Transverse colon (tissue), 4 donors: ENCODE measurements at regions not wholly inside any gene's neighbourhood (a gene's known extent, or its start where the extent isn't known, plus 50 kb on each side); places are given as distances from the start of the nearest gene placed in this dataset.

ENCODE experiments used
- DNase-seq: peaks from one replicate; pipeline ENCODE4 v3.0.0-alpha.2; 2019
- H3K27ac ChIP-seq, 4 donors: fragments of 200-600 bp; sonication (generic); 2 replicates each; pipeline ENCODE4 v1.5.1; 2016 to 2018; ENCODE audit warnings: inconsistent platforms in 4 of 4
- H3K27me3 ChIP-seq: fragments of 200-600 bp; sonication (generic); 2 replicates; pipeline ENCODE4 v1.5.1; 2017; ENCODE audit warnings: inconsistent platforms
- H3K36me3 ChIP-seq, 4 donors: fragments of 200-600 bp; sonication (generic); 2 replicates each; pipeline ENCODE4 v1.5.1; 2017 to 2019; ENCODE audit warnings: inconsistent platforms in 4 of 4
- H3K4me1 ChIP-seq, 4 donors: fragments of 200-600 bp; sonication (generic); 2 replicates each; pipeline ENCODE4 v1.5.1; 2017 to 2020; ENCODE audit warnings: inconsistent platforms in 4 of 4
- H3K4me3 ChIP-seq, 4 donors: fragments of 200-600 bp; sonication (generic); 1 replicate in 1 of 4; 2 replicates in 3 of 4; pipeline versions ENCODE4 v1.5.1 to v1.6.1; 2017 to 2019; ENCODE audit warnings: inconsistent platforms in 4 of 4
- H3K9me3 ChIP-seq, 2 donors: fragments of 200-600 bp; sonication (generic); 2 replicates each; pipeline ENCODE4 v1.5.1; 2017 to 2019; ENCODE audit warnings: inconsistent platforms in 2 of 2
- CTCF ChIP-seq, 5 experiments: fragments of 200-600 bp in 3 of 5; fragments of 450-650 bp in 2 of 5; sonication (generic) in 3 of 5; IDR thresholded peaks; 1 replicate in 2 of 5; 2 replicates in 3 of 5; pipeline ENCODE4 v1.5.1; 2016 to 2017; ENCODE audit warnings: antibody characterized with exemption in 5 of 5, inconsistent platforms in 3 of 5, mild to moderate bottlenecking in 2 of 5, moderate library complexity in 1 of 5
- EP300 ChIP-seq: sonication (generic); formaldehyde crosslinking; IDR thresholded peaks from one replicate; pipeline ENCODE4 v1.6.1; 2017; ENCODE audit warnings: antibody characterized with exemption, low read depth
- POLR2A ChIP-seq: fragments of 450-650 bp; IDR thresholded peaks from one replicate; pipeline ENCODE4 v1.6.1; 2016; ENCODE audit warnings: antibody characterized with exemption, mild to moderate bottlenecking, moderate library complexity
- POLR2AphosphoS5 ChIP-seq, 3 donors: sonication (generic); formaldehyde crosslinking; IDR thresholded peaks; one replicate each; pipeline ENCODE4 v1.6.1; 2016; ENCODE audit warnings: antibody characterized with exemption in 3 of 3
- WGBS, 2 donors: methylation state at CpG; one replicate each; pipeline ENCODE4 v1.1.5; 2018; ENCODE audit warnings: low coverage in 1 of 2; 5-methylcytosine and 5-hydroxymethylcytosine counted together
- in situ Hi-C, 4 donors: fragments of 200-750 bp; cut with MboI; loops; one replicate each; pipeline versions ENCODE4 v1.15.0 to v1.15.1; 2017; ENCODE audit warnings: low sequenced_read_pairs in 3 of 4, low pct_ligation_motif_present in 1 of 4, low pct_unique_long_range_greater_than_20kb in 1 of 4
- intact Hi-C: fragments of 100-400 bp; cut with DNase I; formaldehyde crosslinking; loops from one replicate; pipeline ENCODE4 v1.15.1; 2023; ENCODE audit warnings: low total_unique reads

GRCh38 chr10:78617115-78617514, 451.7 kb upstream of the ZMIZ1 start:
- Histone ChIP-seq H3K27me3 (no peaks in the 10 kb centered on the region), H3K27ac (no peak overlapping the region), H3K4me3 (no peak overlapping the region), H3K4me1 (peaks cover 9 to 28% (median 24%) of the 10 kb centered on the region in 4 donors), H3K9me3 (no peaks in the 10 kb centered on the region), H3K36me3 (no peaks in the 10 kb centered on the region)
- DNase-seq: no peak
- intact Hi-C loops (no loop called here), in situ Hi-C loops (no loop called here)
- no peak for TF ChIP-seq POLR2A
- no peak for TF ChIP-seq POLR2AphosphoS5 (IDR thresholded peaks at IDR 0.05)
- no peak for TF ChIP-seq EP300
- no peak for TF ChIP-seq CTCF (IDR thresholded peaks at IDR 0.05)
- 86 to 87% methylated on average over 3 of the region's 3 CpGs for WGBS, 2 donors

- in situ Hi-C loops: no loop called here
- TF ChIP-seq POLR2AphosphoS5 (IDR thresholded peaks at IDR 0.05): no peak
- TF ChIP-seq CTCF (IDR thresholded peaks at IDR 0.05): no peak
- no peak for TF ChIP-seq POLR2A
- no peak for TF ChIP-seq EP300
- 39% methylated on average over 5 of the region's 5 CpGs; no CpG with 5 or more reads in 1 of the 2 donors for whole genome bisulfite sequencing, 2 donors
- H3K36me3 ChIP-seq: no peaks in the 10 kb centered on the region
- H3K4me3 ChIP-seq: no peak overlapping the region
- peak; percentile 50 for DNase-seq
- H3K27me3 ChIP-seq: no peaks in the 10 kb centered on the region
- H3K9me3 ChIP-seq: no peaks in the 10 kb centered on the region
- H3K4me1 ChIP-seq: peaks cover 9 to 28% (median 24%) of the 10 kb centered on the region in 4 donors
- H3K27ac ChIP-seq: no peak overlapping the region
- intact Hi-C loops: no loop called here
Measured at GRCh38 chr10:78617631-78618030, 451.1 kb upstream of the ZMIZ1 start.

GRCh38 chr10:78618050-78618449, 450.7 kb upstream of the ZMIZ1 start:
- TF ChIP-seq POLR2AphosphoS5 (IDR thresholded peaks at IDR 0.05) (no peak), POLR2A (no peak), EP300 (no peak), CTCF (IDR thresholded peaks at IDR 0.05) (no peak)

GRCh38 chr10:78619115-78619851, 449.5 kb upstream of the ZMIZ1 start:
- WGBS, 2 donors: 37 to 40% methylated on average over 1 to 6 of the region's 6 CpGs
- DNase-seq: peak; percentile 19
- Histone ChIP-seq H3K4me1 (peaks cover 13 to 42% (median 34%) of the 10 kb centered on the region in 4 donors), H3K27me3 (no peaks in the 10 kb centered on the region), H3K36me3 (no peaks in the 10 kb centered on the region), H3K9me3 (no peaks in the 10 kb centered on the region), H3K4me3 (no peak overlapping the region), H3K27ac (no peak overlapping the region)
- in situ Hi-C loops (no loop called here), intact Hi-C loops (no loop called here)
- TF ChIP-seq EP300 (no peak), POLR2A (no peak), POLR2AphosphoS5 (IDR thresholded peaks at IDR 0.05) (no peak), CTCF (IDR thresholded peaks at IDR 0.05) (no peak)

More at GRCh38 chr10:78618050-78618449, 450.7 kb upstream of the ZMIZ1 start:
- WGBS, 2 donors: 73% methylated on average over 4 of the region's 4 CpGs; no CpG with 5 or more reads in 1 of the 2 donors
- H3K4me3 ChIP-seq: no peak overlapping the region
- H3K36me3 ChIP-seq: no peaks in the 10 kb centered on the region
- H3K27me3 ChIP-seq: no peaks in the 10 kb centered on the region
- in situ Hi-C loops: no loop called here
- intact Hi-C loops: no loop called here
- H3K9me3 ChIP-seq: no peaks in the 10 kb centered on the region
- H3K4me1 ChIP-seq: peaks cover 9 to 29% (median 25%) of the 10 kb centered on the region in 4 donors
- no peak for DNase-seq
- no peak overlapping the region for H3K27ac ChIP-seq
